ENCODE measurements at regions not wholly inside any gene's neighbourhood (a gene's known extent, or its start where the extent isn't known, plus 50 kb on each side); places are given as distances from the start of the nearest gene placed in this dataset.
"Not testable (repeated sequence)": the region's sequence is repeated elsewhere in the genome, so short reads cannot be mapped to it uniquely, and the experiment has no call there.

GRCh38 chr1:148253808-148254207, 101.7 kb upstream of the NBPF11 start:
- H3K27me3 Mint-ChIP-seq (ENCODE audit: low read depth); H3K27ac Mint-ChIP-seq; H3K36me3 Mint-ChIP-seq (ENCODE audit: insufficient read depth in 2 of 2); ATAC-seq (replicated peaks in 1 of 2); DNase-seq; H3K4me3 Mint-ChIP-seq; H3K9me3 Mint-ChIP-seq: not testable (repeated sequence)
- H3K4me1 Mint-ChIP-seq (ENCODE audit: low read depth), result peaks cover 13% of the 10 kb centered on the region

DNA sequence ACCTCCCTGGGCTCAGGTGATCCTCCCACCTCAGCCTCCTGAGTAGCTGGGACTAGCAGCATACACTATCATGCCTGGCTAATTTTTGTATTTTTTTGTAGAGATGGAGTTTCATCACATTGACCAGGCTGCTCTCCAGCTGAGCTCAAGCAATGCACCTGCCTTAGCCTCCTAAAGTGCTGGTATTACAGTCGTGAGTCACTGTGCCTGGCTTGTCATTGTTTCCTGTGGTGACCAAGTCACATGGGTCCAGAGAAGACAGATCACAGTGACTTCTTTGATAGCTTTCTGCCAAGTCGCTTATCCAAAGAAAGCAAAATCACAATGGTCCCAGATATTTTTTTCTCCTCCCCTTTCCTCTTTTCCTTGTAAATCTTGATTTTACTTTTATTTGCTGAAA, 96.7 kb upstream of the NBPF11 start:
- H3K27me3 Mint-ChIP-seq (ENCODE audit: low read depth); H3K36me3 Mint-ChIP-seq (ENCODE audit: insufficient read depth in 2 of 2); H3K4me3 Mint-ChIP-seq; H3K9me3 Mint-ChIP-seq; DNase-seq; H3K4me1 Mint-ChIP-seq (ENCODE audit: low read depth); H3K27ac Mint-ChIP-seq: not testable (repeated sequence)
- peak; percentile 100 for ATAC-seq (replicated peaks in 1 of 2)

GRCh38 chr1:148246258-148246861, 94.3 kb upstream of the NBPF11 start:
- not testable (repeated sequence) for H3K4me3 Mint-ChIP-seq; H3K27ac Mint-ChIP-seq; DNase-seq; ATAC-seq (replicated peaks in 1 of 2); H3K4me1 Mint-ChIP-seq (ENCODE audit: low read depth); H3K9me3 Mint-ChIP-seq; H3K36me3 Mint-ChIP-seq (ENCODE audit: insufficient read depth in 2 of 2); H3K27me3 Mint-ChIP-seq (ENCODE audit: low read depth)

- not testable (repeated sequence) for DNase-seq; H3K9me3 Mint-ChIP-seq; H3K36me3 Mint-ChIP-seq (ENCODE audit: insufficient read depth in 2 of 2); H3K4me3 Mint-ChIP-seq; ATAC-seq (replicated peaks in 1 of 2); H3K27ac Mint-ChIP-seq; H3K4me1 Mint-ChIP-seq (ENCODE audit: low read depth); H3K27me3 Mint-ChIP-seq (ENCODE audit: low read depth)
These were observed 93.8 kb upstream of the NBPF11 start for GRCh38 chr1:148245843-148246242.

- not testable (repeated sequence) for H3K27me3 Mint-ChIP-seq (ENCODE audit: low read depth); DNase-seq; H3K36me3 Mint-ChIP-seq (ENCODE audit: insufficient read depth in 2 of 2); H3K27ac Mint-ChIP-seq; H3K4me3 Mint-ChIP-seq; H3K4me1 Mint-ChIP-seq (ENCODE audit: low read depth); H3K9me3 Mint-ChIP-seq; ATAC-seq (replicated peaks in 1 of 2)
These were observed 93.4 kb upstream of the NBPF11 start for GRCh38 chr1:148245443-148245842.

DNA sequence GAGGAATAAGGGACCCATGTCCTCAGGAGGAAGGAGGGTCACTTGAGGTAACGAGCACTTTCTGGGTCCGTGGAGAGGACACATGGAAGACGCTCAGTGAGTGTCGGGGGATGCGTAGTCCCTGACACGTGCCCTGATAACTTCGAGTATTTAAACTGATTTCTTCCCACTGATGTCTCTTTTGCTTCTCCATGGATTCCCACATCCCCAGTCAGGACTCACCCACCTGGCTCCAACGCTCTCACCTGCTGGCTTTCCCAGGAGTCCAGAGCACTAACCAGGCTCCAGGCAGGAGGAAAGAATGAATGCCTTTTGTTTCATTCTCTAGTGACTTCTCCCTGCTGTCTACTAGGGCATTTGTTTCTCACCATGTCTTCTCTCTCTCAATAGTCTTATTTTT, 81.2 kb upstream of the NBPF11 start:
- not testable (repeated sequence) for ATAC-seq (replicated peaks in 1 of 2); H3K27me3 Mint-ChIP-seq (ENCODE audit: low read depth); H3K4me1 Mint-ChIP-seq (ENCODE audit: low read depth); H3K9me3 Mint-ChIP-seq; H3K27ac Mint-ChIP-seq; DNase-seq; H3K36me3 Mint-ChIP-seq (ENCODE audit: insufficient read depth in 2 of 2); H3K4me3 Mint-ChIP-seq

DNA sequence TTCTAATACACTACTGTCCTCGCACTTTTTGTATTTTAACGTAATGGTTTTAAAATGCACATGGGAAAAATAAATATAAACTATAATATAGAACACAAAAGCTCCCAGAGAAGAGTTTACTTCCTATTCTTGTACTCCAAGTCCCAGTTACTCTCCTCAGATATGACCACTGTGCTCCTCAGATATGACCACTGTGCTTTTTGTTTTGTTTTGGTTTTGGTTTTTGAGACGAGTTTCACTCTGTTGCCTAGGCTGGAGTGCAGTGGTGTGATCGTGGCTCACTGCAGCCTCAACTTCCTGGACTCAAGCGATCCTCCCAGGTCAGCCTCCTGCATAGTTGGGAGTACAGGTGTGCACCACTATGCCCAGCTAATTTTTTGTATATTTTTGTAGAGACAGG, 76.8 kb upstream of the NBPF11 start:
- not testable (repeated sequence) for DNase-seq; H3K9me3 Mint-ChIP-seq; H3K36me3 Mint-ChIP-seq (ENCODE audit: insufficient read depth in 2 of 2); H3K27ac Mint-ChIP-seq; ATAC-seq (replicated peaks in 1 of 2); H3K27me3 Mint-ChIP-seq (ENCODE audit: low read depth); H3K4me1 Mint-ChIP-seq (ENCODE audit: low read depth); H3K4me3 Mint-ChIP-seq

DNA sequence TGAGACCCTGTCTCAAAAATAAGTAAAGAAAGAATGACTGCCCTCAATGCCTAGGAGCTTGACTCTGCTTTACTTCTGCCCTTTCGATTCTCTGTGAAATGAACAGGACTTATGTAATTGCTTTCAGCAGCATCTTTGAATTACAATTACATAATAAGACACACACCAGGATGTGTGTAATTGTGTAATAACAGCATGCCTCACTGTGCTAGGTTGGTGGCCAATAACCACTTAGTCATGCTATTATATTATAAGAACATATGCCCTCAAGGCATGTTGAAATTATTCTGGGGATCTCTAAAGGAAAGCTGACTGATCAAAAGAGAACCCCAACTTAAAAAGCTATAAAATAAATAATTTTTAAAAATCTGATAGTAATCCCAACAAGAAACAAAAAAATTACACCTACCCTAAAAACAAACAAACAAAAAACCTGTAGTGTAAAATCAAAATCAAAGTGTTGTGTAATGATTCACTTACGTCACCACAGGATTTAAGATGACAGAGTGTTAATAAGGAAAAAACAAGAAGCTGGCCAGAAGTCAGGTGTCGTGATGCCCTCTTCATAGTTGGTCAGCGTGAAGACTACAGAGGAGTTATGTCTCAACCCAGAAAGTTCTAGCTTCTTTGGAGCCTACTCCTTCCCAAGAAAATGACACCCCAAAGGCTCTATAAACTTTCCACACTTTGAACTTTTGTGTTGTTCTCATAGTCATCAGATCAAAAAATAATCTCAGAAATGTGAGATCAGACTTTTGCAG, 70.5 kb upstream of the NBPF11 start:
- H3K27ac Mint-ChIP-seq; DNase-seq; H3K4me1 Mint-ChIP-seq (ENCODE audit: low read depth); ATAC-seq (replicated peaks in 1 of 2); H3K4me3 Mint-ChIP-seq; H3K9me3 Mint-ChIP-seq; H3K27me3 Mint-ChIP-seq (ENCODE audit: low read depth); H3K36me3 Mint-ChIP-seq (ENCODE audit: insufficient read depth in 2 of 2): not testable (repeated sequence)

DNA sequence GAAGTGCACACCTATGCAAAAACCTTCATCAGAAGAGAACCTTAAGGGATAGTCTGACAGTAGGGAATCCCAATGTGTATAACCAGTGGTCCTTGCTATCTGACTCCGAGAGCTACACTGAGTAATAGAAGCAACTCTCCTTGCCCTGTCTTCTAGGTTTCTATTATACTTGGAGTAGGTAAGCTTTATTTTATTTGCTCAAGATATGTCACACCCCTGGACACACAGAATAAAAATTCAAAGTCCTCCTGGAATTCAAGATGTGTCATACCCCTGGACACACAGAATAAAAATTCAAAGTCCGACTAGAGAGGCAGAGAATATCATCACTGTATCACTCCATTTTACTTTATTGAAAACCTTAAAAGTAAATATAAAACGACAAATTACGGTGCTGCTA, 69.5 kb upstream of the NBPF11 start:
- not testable (repeated sequence) for H3K9me3 Mint-ChIP-seq; H3K4me1 Mint-ChIP-seq (ENCODE audit: low read depth)

DNA sequence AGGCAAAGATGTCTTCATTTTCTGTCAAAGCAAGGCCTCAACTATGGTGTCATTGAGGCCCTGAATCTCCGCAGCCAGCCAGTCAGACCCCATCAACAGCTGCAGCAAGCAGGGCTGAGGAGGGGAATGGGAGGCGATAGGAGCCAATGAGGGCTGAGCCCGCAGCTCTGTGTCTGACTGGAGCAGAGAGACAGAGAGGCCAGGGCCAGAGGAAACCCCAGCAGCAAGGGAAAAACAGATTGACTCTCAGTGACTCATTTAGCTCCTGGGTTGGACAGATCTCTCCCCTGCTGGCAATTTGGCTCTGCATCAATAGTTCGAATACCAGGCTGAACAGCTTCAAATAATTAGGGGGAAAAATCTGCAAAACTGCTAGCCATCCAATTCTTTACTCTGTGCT, 67.1 kb upstream of the NBPF11 start:
- H3K27me3 Mint-ChIP-seq (ENCODE audit: low read depth); ATAC-seq (replicated peaks in 1 of 2); H3K4me3 Mint-ChIP-seq; DNase-seq; H3K36me3 Mint-ChIP-seq (ENCODE audit: insufficient read depth in 2 of 2); H3K9me3 Mint-ChIP-seq; H3K27ac Mint-ChIP-seq; H3K4me1 Mint-ChIP-seq (ENCODE audit: low read depth): not testable (repeated sequence)

More for the DNA sequence above, 69.5 kb upstream of the NBPF11 start:
- H3K36me3 Mint-ChIP-seq (ENCODE audit: insufficient read depth in 2 of 2); H3K27me3 Mint-ChIP-seq (ENCODE audit: low read depth); DNase-seq; H3K4me3 Mint-ChIP-seq; ATAC-seq (replicated peaks in 1 of 2); H3K27ac Mint-ChIP-seq: not testable (repeated sequence)

DNA sequence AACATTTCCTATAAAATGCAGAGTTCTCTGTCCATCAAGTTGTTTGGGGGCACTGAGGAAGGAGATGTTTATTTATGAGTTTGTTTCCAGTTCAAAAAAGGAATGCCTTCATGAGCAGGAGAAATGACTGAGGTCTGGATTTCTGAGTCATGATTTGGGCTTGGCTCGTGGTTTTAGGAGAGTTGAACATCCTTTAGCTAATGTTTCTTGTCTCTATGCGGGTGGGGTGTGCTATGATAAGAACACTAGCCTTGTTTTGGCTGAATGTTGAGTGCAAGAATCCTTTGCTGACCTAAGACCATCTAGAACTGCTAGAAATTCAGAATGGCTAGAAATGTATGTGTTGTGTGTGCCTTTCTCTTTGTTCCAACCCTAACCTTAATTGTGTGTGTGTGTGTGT, 59.1 kb upstream of the NBPF11 start:
- H3K36me3 Mint-ChIP-seq (ENCODE audit: insufficient read depth in 2 of 2); H3K4me1 Mint-ChIP-seq (ENCODE audit: low read depth); H3K9me3 Mint-ChIP-seq; H3K27ac Mint-ChIP-seq; H3K27me3 Mint-ChIP-seq (ENCODE audit: low read depth); ATAC-seq (replicated peaks in 1 of 2); DNase-seq; H3K4me3 Mint-ChIP-seq: not testable (repeated sequence)

DNA sequence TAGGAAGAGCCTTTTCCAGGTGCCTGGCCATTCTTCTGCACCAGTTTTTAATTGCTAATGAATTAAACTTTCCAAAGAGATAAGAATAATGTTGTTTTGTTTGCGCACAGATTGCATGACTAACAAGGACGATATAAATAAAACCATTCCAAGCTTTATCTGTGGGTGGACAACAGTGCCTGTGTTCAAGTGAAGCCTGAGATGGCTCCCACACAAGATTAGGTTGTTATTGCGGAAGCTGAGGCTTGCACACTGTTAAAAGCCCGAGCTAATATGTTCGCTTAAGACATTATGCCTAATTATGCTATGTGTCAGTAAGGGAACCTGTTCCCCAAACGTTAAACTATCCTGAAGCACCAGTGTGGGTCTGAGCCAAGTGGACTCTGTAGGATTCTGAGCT, 58.5 kb upstream of the NBPF11 start:
- ATAC-seq (replicated peaks in 1 of 2); H3K27me3 Mint-ChIP-seq (ENCODE audit: low read depth); DNase-seq; H3K4me3 Mint-ChIP-seq; H3K27ac Mint-ChIP-seq; H3K9me3 Mint-ChIP-seq; H3K36me3 Mint-ChIP-seq (ENCODE audit: insufficient read depth in 2 of 2); H3K4me1 Mint-ChIP-seq (ENCODE audit: low read depth): not testable (repeated sequence)

DNA sequence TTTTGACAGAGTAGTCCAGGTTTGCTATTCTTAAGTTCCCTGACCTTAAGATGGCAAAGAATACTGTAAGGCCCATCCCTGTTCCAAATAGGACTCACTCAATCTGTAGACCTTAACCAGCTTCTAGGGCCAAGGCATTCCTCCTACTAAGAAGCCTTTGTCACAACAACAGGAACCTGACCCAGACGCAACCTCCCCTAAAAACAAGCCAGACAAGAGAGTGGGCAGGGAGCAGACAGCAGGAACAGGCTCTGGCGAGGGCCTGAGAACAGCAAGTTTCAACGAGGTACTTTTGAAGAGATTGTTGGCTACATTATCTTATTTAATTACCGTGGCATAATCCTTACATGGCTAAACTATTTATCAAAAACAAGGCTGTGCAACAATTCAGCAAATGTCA, 58.1 kb upstream of the NBPF11 start:
- H3K27ac Mint-ChIP-seq, H3K9me3 Mint-ChIP-seq: not testable (repeated sequence)

GRCh38 chr1:148202013-148202412, 49.9 kb upstream of the NBPF11 start:
- DNase-seq; H3K36me3 Mint-ChIP-seq (ENCODE audit: insufficient read depth in 2 of 2); H3K4me1 Mint-ChIP-seq (ENCODE audit: low read depth); H3K9me3 Mint-ChIP-seq; H3K27me3 Mint-ChIP-seq (ENCODE audit: low read depth); H3K4me3 Mint-ChIP-seq; H3K27ac Mint-ChIP-seq; ATAC-seq (replicated peaks in 1 of 2): not testable (repeated sequence)

More for the DNA sequence above, 58.1 kb upstream of the NBPF11 start:
- ATAC-seq (replicated peaks in 1 of 2); H3K4me3 Mint-ChIP-seq; H3K27me3 Mint-ChIP-seq (ENCODE audit: low read depth); DNase-seq; H3K36me3 Mint-ChIP-seq (ENCODE audit: insufficient read depth in 2 of 2); H3K4me1 Mint-ChIP-seq (ENCODE audit: low read depth): not testable (repeated sequence)
